GM13977 (cell line): ENCODE measurements at regions not wholly inside any gene's neighbourhood (a gene's known extent, or its start where the extent isn't known, plus 50 kb on each side); places are given as distances from the start of the nearest gene placed in this dataset.

Experiments
- DNase-seq: peaks from one replicate; pipeline ENCODE4 v3.0.0; 2012; ENCODE audit warnings: low spot score
- in situ Hi-C: fragments of 300-500 bp; cut with MboI; formaldehyde crosslinking; loops from one replicate; pipeline ENCODE4 v1.12.0; 2022; ENCODE audit warnings: low sequenced_read_pairs, low pct_unique_long_range_greater_than_20kb, mixed read lengths, inconsistent platforms; ENCODE audit not compliant: unreplicated experiment
- TF ChIP-seq, protein P1 (sequence below): IDR thresholded peaks from 2 replicates; pipeline ENCODE4 v1.5.1; 2012; ENCODE audit warnings: mild to moderate bottlenecking, control low read depth; ENCODE audit not compliant: insufficient read depth; ENCODE audit errors: extremely low read depth, missing control alignments

GRCh38 chr2:7673101-7673500 lies 755.9 kb downstream of the RNF144A start:
- in situ Hi-C loops, result no loop called here
- no peak for DNase-seq
- TF ChIP-seq, protein P1, sequence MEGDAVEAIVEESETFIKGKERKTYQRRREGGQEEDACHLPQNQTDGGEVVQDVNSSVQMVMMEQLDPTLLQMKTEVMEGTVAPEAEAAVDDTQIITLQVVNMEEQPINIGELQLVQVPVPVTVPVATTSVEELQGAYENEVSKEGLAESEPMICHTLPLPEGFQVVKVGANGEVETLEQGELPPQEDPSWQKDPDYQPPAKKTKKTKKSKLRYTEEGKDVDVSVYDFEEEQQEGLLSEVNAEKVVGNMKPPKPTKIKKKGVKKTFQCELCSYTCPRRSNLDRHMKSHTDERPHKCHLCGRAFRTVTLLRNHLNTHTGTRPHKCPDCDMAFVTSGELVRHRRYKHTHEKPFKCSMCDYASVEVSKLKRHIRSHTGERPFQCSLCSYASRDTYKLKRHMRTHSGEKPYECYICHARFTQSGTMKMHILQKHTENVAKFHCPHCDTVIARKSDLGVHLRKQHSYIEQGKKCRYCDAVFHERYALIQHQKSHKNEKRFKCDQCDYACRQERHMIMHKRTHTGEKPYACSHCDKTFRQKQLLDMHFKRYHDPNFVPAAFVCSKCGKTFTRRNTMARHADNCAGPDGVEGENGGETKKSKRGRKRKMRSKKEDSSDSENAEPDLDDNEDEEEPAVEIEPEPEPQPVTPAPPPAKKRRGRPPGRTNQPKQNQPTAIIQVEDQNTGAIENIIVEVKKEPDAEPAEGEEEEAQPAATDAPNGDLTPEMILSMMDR, result no peak

GRCh38 chr2:7673853-7674252 lies 756.6 kb downstream of the RNF144A start:
- in situ Hi-C loops, result no loop called here
- TF ChIP-seq, protein P1, result no peak
- no peak for DNase-seq

DNA sequence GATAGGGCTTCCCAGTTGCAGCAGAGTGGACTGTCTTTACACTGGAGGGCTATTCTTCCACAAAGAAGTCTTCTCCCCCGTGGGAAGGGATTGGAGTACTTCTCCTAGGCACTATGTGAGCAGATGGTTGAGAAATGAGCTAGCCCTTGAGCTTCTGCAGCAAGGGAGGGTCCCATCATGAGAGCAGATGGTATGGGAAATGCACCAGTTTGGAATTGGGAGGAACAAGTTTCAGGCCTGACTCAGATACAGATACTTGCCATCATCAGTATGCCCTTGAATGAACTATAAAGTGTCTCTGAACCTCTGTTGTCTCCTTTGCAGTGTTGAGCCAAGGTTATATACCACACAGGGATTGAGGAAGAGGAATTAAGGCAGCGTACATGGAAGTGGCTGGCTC lies 757.4 kb downstream of the RNF144A start:
- no peak for DNase-seq
- in situ Hi-C loops, result no loop called here
- TF ChIP-seq, protein P1, result no peak

DNA sequence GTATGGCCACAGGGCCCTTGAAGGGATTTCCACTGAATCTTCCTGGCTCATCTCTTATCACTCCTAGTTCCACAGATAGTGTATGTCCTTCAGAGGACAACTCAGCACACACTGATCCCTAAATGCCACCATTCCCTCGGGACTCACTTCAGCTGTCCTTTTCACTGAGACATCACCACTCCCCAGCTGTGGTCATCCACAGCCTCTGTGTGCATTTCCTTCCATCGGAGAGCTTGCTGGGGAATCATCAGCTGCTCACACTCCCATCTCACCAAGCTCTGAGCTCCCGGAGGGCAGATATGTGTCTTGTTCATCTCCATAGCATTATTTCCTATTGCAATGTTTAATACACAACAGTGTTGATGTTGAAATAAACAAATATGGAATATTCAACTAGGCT lies 759.5 kb downstream of the RNF144A start:
- DNase-seq, result no peak
- in situ Hi-C loops, result no loop called here
- TF ChIP-seq, protein P1, result no peak

- TF ChIP-seq, protein P1, result no peak
- in situ Hi-C loops, result no loop called here
- no peak for DNase-seq
Observed at GRCh38 chr2:7681881-7682461, 764.8 kb downstream of the RNF144A start.

- in situ Hi-C loops, result no loop called here
- TF ChIP-seq, protein P1, result no peak
- no peak for DNase-seq
Observed at GRCh38 chr2:7683196-7683595, 766.0 kb downstream of the RNF144A start.

- TF ChIP-seq, protein P1, result no peak
- DNase-seq, result no peak
- in situ Hi-C loops, result no loop called here
Observed at GRCh38 chr2:7683708-7684107, 766.5 kb downstream of the RNF144A start.
